ENCODE measurements at regions not wholly inside any gene's neighbourhood (a gene's known extent, or its start where the extent isn't known, plus 50 kb on each side); places are given as distances from the start of the nearest gene placed in this dataset.

DNA sequence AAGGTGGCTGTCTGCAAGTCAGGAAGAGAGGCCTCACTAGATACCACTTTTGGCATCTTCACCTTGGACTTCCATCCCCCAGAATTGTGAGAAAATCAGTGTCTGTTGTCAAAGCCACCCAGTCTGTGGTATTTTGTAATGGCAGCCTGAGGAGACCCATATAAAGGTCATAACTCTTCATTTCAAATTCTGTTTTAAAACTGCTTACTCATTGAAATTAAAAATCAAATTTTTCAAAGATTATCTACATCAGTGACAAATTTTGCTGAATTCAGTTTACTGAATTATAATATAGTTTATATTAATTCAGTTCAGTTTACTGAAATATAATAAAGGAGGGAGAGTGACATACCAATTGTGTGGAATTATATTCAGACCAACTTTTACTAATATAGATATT, 133.1 kb upstream of the IL15 start:
- H3K4me3 ChIP-seq (ENCODE audit: low read depth in 2 of 2, low read length in 1 of 2), result no peak overlapping the region
- H3K36me3 ChIP-seq (replicated peaks in 1 of 2; ENCODE audit: control insufficient read depth in 1 of 2, insufficient read depth in 2 of 2, low read length in 1 of 2), result no peaks in the 10 kb centered on the region
- no peak overlapping the region for H2AFZ ChIP-seq (ENCODE audit: low read depth)
- no peaks in the 10 kb centered on the region for H3K9me2 ChIP-seq
- peaks cover 11% of the 10 kb centered on the region for H3F3A ChIP-seq (replicated peaks; ENCODE audit: insufficient read depth)
- no peak overlapping the region for H3K9ac ChIP-seq
- H3K4me2 ChIP-seq, result no peak overlapping the region
- peaks cover 0 to 9% of the 10 kb centered on the region in 2 experiments; a peak in 3 of 4 replicates for H3K4me1 ChIP-seq (ENCODE audit: control insufficient read depth in 1 of 2, insufficient read depth in 2 of 2, low read depth in 1 of 2, low read length in 1 of 2)
- ChIA-PET POLR2A (no interaction called here), CTCF (no interaction called here)
- H3K27me3 ChIP-seq (ENCODE audit: insufficient read depth), result no peaks in the 10 kb centered on the region
- H3K79me2 ChIP-seq (ENCODE audit: insufficient read depth), result no peaks in the 10 kb centered on the region
- peak overlapping the region in 1 of 2 experiments; percentile 84; a peak in 2 of 4 replicates for H3K27ac ChIP-seq (ENCODE audit: low read depth in 2 of 2, low read length in 1 of 2)
- no peak for DNase-seq
- H3K9me3 ChIP-seq, result no peaks in the 10 kb centered on the region
- H4K20me1 ChIP-seq (ENCODE audit: insufficient read depth), result no peaks in the 10 kb centered on the region
- TF ChIP-seq JUND (IDR thresholded peaks at IDR 0.05) (no peak), REST (IDR thresholded peaks at IDR 0.05; ENCODE audit: low read depth, low read length) (no peak), GATA2 (CRISPR knock-in tag; IDR thresholded peaks at IDR 0.05) (no peak), FOXJ3 (CRISPR knock-in tag; IDR thresholded peaks at IDR 0.05) (no peak), TCF12 (IDR thresholded peaks at IDR 0.05) (no peak), TAF1 (IDR thresholded peaks at IDR 0.05; ENCODE audit: borderline replicate concordance, low read depth, low read length) (no peak), ELF1 (IDR thresholded peaks at IDR 0.05) (no peak), FOXM1 (IDR thresholded peaks at IDR 0.05; ENCODE audit: low read depth) (no peak), NFIC (IDR thresholded peaks at IDR 0.05; ENCODE audit: borderline replicate concordance) (no peak), RFX5 (IDR thresholded peaks at IDR 0.05; ENCODE audit: low read length) (no peak)
- TF ChIP-seq, protein P1, sequence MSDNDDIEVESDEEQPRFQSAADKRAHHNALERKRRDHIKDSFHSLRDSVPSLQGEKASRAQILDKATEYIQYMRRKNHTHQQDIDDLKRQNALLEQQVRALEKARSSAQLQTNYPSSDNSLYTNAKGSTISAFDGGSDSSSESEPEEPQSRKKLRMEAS (IDR thresholded peaks at IDR 0.05; ENCODE audit: low read depth), result no peak

- Histone ChIP-seq H3F3A (replicated peaks; ENCODE audit: insufficient read depth) (no peaks in the 10 kb centered on the region), H3K79me2 (ENCODE audit: insufficient read depth) (no peaks in the 10 kb centered on the region), H3K4me2 (no peak overlapping the region), H3K4me1 (ENCODE audit: control insufficient read depth in 1 of 2, insufficient read depth in 2 of 2, low read depth in 1 of 2, low read length in 1 of 2) (no peaks in the 10 kb centered on the region), H3K27me3 (ENCODE audit: insufficient read depth) (no peaks in the 10 kb centered on the region), H4K20me1 (ENCODE audit: insufficient read depth) (no peaks in the 10 kb centered on the region), H3K27ac (ENCODE audit: low read depth in 2 of 2, low read length in 1 of 2) (no peak overlapping the region), H3K4me3 (ENCODE audit: low read depth in 2 of 2, low read length in 1 of 2) (no peak overlapping the region), H2AFZ (ENCODE audit: low read depth) (no peak overlapping the region), H3K9ac (no peak overlapping the region), H3K9me2 (no peaks in the 10 kb centered on the region), H3K36me3 (replicated peaks in 1 of 2; ENCODE audit: control insufficient read depth in 1 of 2, insufficient read depth in 2 of 2, low read length in 1 of 2) (no peaks in the 10 kb centered on the region), H3K9me3 (no peaks in the 10 kb centered on the region)
- ChIA-PET CTCF (interaction anchor here (0.6 kb wide), 1 partner anchor 187 kb away, joined by 3 read pairs; no protein-coding TSS in a partner anchor), POLR2A (no interaction called here)
- no peak for DNase-seq
- TF ChIP-seq, protein P2, sequence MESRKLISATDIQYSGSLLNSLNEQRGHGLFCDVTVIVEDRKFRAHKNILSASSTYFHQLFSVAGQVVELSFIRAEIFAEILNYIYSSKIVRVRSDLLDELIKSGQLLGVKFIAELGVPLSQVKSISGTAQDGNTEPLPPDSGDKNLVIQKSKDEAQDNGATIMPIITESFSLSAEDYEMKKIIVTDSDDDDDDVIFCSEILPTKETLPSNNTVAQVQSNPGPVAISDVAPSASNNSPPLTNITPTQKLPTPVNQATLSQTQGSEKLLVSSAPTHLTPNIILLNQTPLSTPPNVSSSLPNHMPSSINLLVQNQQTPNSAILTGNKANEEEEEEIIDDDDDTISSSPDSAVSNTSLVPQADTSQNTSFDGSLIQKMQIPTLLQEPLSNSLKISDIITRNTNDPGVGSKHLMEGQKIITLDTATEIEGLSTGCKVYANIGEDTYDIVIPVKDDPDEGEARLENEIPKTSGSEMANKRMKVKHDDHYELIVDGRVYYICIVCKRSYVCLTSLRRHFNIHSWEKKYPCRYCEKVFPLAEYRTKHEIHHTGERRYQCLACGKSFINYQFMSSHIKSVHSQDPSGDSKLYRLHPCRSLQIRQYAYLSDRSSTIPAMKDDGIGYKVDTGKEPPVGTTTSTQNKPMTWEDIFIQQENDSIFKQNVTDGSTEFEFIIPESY (IDR thresholded peaks at IDR 0.05; ENCODE audit: borderline replicate concordance, low read depth), result no peak
- TF ChIP-seq RFX5 (IDR thresholded peaks at IDR 0.05; ENCODE audit: low read length), result no peak
- TF ChIP-seq, protein P3, sequence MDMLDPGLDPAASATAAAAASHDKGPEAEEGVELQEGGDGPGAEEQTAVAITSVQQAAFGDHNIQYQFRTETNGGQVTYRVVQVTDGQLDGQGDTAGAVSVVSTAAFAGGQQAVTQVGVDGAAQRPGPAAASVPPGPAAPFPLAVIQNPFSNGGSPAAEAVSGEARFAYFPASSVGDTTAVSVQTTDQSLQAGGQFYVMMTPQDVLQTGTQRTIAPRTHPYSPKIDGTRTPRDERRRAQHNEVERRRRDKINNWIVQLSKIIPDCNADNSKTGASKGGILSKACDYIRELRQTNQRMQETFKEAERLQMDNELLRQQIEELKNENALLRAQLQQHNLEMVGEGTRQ (IDR thresholded peaks at IDR 0.05; ENCODE audit: borderline replicate concordance, low read depth, low read length), result no peak
- TF ChIP-seq, protein P4, sequence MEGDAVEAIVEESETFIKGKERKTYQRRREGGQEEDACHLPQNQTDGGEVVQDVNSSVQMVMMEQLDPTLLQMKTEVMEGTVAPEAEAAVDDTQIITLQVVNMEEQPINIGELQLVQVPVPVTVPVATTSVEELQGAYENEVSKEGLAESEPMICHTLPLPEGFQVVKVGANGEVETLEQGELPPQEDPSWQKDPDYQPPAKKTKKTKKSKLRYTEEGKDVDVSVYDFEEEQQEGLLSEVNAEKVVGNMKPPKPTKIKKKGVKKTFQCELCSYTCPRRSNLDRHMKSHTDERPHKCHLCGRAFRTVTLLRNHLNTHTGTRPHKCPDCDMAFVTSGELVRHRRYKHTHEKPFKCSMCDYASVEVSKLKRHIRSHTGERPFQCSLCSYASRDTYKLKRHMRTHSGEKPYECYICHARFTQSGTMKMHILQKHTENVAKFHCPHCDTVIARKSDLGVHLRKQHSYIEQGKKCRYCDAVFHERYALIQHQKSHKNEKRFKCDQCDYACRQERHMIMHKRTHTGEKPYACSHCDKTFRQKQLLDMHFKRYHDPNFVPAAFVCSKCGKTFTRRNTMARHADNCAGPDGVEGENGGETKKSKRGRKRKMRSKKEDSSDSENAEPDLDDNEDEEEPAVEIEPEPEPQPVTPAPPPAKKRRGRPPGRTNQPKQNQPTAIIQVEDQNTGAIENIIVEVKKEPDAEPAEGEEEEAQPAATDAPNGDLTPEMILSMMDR (IDR thresholded peaks at IDR 0.05), result no peak
- no peak for TF ChIP-seq NFIC (IDR thresholded peaks at IDR 0.05; ENCODE audit: borderline replicate concordance)
- TF ChIP-seq MXI1 (IDR thresholded peaks at IDR 0.05; ENCODE audit: low read depth, low read length), result no peak
- TF ChIP-seq GATA2 (CRISPR knock-in tag; IDR thresholded peaks at IDR 0.05), result no peak
- TF ChIP-seq, protein P5, sequence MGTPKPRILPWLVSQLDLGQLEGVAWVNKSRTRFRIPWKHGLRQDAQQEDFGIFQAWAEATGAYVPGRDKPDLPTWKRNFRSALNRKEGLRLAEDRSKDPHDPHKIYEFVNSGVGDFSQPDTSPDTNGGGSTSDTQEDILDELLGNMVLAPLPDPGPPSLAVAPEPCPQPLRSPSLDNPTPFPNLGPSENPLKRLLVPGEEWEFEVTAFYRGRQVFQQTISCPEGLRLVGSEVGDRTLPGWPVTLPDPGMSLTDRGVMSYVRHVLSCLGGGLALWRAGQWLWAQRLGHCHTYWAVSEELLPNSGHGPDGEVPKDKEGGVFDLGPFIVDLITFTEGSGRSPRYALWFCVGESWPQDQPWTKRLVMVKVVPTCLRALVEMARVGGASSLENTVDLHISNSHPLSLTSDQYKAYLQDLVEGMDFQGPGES (IDR thresholded peaks at IDR 0.05; ENCODE audit: low read depth, low read length), result no peak
Observed at GRCh38 chr4:141511055-141511454, 125.3 kb upstream of the IL15 start.

Measured in SK-N-SH (cell line).